HCT116 (cell line): ENCODE measurements at regions not wholly inside any gene's neighbourhood (a gene's known extent, or its start where the extent isn't known, plus 50 kb on each side); places are given as distances from the start of the nearest gene placed in this dataset.
A peak's percentile ranks its signal among the peaks of the same experiment; 100 is the strongest.

ENCODE experiments used
- ATAC-seq: fragments of 200-7000 bp; cut with Tn5 transposase; 2 replicates; pipeline ENCODE4 v1.9.1; 2020; ENCODE audit warnings: mild to moderate bottlenecking, moderate library complexity
- BruUV-seq: library from RNA; stranded (reverse); fragments of 400-500 nt; replicated peaks from 2 replicates; lab custom pipeline; 2021; lab: Mats Ljungman, UMichigan
- CTCF ChIA-PET: fragments of 300-600 bp; sonication (Branson Sonifier 250); formaldehyde crosslinking; loops from one replicate; lab custom pipeline; 2021; ENCODE audit warnings: antibody characterized with exemption; lab: Charles Lee
- POLR2A ChIA-PET: fragments of 300-600, 350-600 bp; sonication (Branson Sonifier 250); formaldehyde crosslinking; loops from one replicate; lab custom pipeline; 2021; ENCODE audit warnings: antibody characterized with exemption; lab: Charles Lee
- RAD21 ChIA-PET, 2 experiments: fragments of 300-600 bp; sonication (Branson Sonifier 250); formaldehyde crosslinking; loops; one replicate each; lab custom pipeline; 2023; ENCODE audit warnings: low total read pairs in 2 of 2; ENCODE audit not compliant: uncharacterized antibody in 2 of 2, unreplicated experiment in 2 of 2, low non-redundant PET in 1 of 2; lab: Charles Lee
- DNase-seq: peaks from one replicate; pipeline ENCODE4 v3.0.0-alpha.2; 2010; ENCODE audit warnings: low read depth, low spot score
- H2AFZ ChIP-seq: fragments of 200-600 bp; shearing (Covaris generic), sonication (generic); 2 replicates; pipeline ENCODE4 v1.6.1; 2017; ENCODE audit warnings: low read depth, mixed run types, mixed read lengths, antibody characterized with exemption, low read length; ENCODE audit not compliant: poor library complexity, severe bottlenecking
- H3K27ac ChIP-seq: 2 replicates; pipeline ENCODE4 v1.5.1; 2012; ENCODE audit warnings: low read depth, low read length
- H3K27me3 ChIP-seq: fragments of 200-600 bp; sonication (generic); 2 replicates; pipeline ENCODE4 v1.6.1; 2016; ENCODE audit warnings: mixed run types, low read length, mixed read lengths; ENCODE audit not compliant: insufficient read depth
- H3K36me3 ChIP-seq, 2 experiments: fragments of 200-500 bp in 1 of 2; fragments of 200-600 bp in 1 of 2; sonication (Bioruptor generic) in 1 of 2; sonication (generic) in 1 of 2; 2 replicates each; pipeline versions ENCODE4 v1.5.1 to v1.6.1; 2014 to 2016; ENCODE audit warnings: low read length in 2 of 2, inconsistent platforms in 1 of 2, mixed read lengths in 1 of 2, mixed run types in 1 of 2; ENCODE audit not compliant: insufficient read depth in 2 of 2, control insufficient read depth in 1 of 2
- H3K4me1 ChIP-seq, 2 experiments: fragments of 200-600 bp in 1 of 2; sonication (generic) in 1 of 2; 2 replicates each; pipeline versions ENCODE4 v1.5.1 to v1.6.1; 2012 to 2017; ENCODE audit warnings: low read length in 2 of 2, inconsistent platforms in 1 of 2, mild to moderate bottlenecking in 1 of 2, mixed read lengths in 1 of 2, mixed run types in 1 of 2, moderate library complexity in 1 of 2; ENCODE audit not compliant: insufficient read depth in 2 of 2, control insufficient read depth in 1 of 2
- H3K4me2 ChIP-seq: fragments of 200-600 bp; sonication (generic); 2 replicates; pipeline ENCODE4 v1.6.1; 2017; ENCODE audit warnings: mixed run types, low read length, mixed read lengths
- H3K4me3 ChIP-seq, 2 experiments: fragments of 200-600 bp in 1 of 2; sonication (generic) in 1 of 2; replicated peaks in 1 of 2; 2 replicates each; pipeline ENCODE4 v1.5.1; 2011 to 2016; ENCODE audit warnings: low read length in 2 of 2, control low read depth in 1 of 2, low read depth in 1 of 2, mild to moderate bottlenecking in 1 of 2, mixed read lengths in 1 of 2, mixed run types in 1 of 2
- H3K79me2 ChIP-seq: fragments of 200-600 bp; sonication (generic); 2 replicates; pipeline ENCODE4 v1.6.1; 2017; ENCODE audit warnings: mild to moderate bottlenecking, mixed run types, low read length, moderate library complexity, mixed read lengths; ENCODE audit not compliant: insufficient read depth
- H3K9ac ChIP-seq: fragments of 200-600 bp; sonication (generic); 2 replicates; pipeline ENCODE4 v1.6.1; 2016; ENCODE audit warnings: low read length, mixed read lengths
- H3K9me2 ChIP-seq: fragments of 200-600 bp; sonication (generic), shearing (Covaris generic); 2 replicates; pipeline ENCODE4 v1.6.1; 2017; ENCODE audit warnings: mixed run types, mild to moderate bottlenecking, moderate library complexity; ENCODE audit not compliant: insufficient read depth
- H3K9me3 ChIP-seq, 2 experiments: fragments of 200-500 bp in 1 of 2; fragments of 200-600 bp in 1 of 2; sonication (Bioruptor generic) in 1 of 2; sonication (generic) in 1 of 2; 2 replicates each; pipeline ENCODE4 v1.6.1; 2014 to 2017; ENCODE audit warnings: low read length in 2 of 2, mixed read lengths in 2 of 2, inconsistent platforms in 1 of 2, low read depth in 1 of 2, mild to moderate bottlenecking in 1 of 2, mixed run types in 1 of 2, moderate library complexity in 1 of 2; ENCODE audit not compliant: control insufficient read depth in 1 of 2, insufficient read depth in 1 of 2
- H4K20me1 ChIP-seq: fragments of 200-600 bp; sonication (generic), shearing (Covaris generic); 2 replicates; pipeline ENCODE4 v1.6.1; 2017; ENCODE audit warnings: mixed run types, mild to moderate bottlenecking, moderate library complexity; ENCODE audit not compliant: insufficient read depth
- EGR1 ChIP-seq: IDR thresholded peaks from 2 replicates; pipeline ENCODE4 v1.6.1; 2012; ENCODE audit warnings: low read depth
- SP1 ChIP-seq: IDR thresholded peaks from 2 replicates; pipeline ENCODE4 v1.6.1; 2012; ENCODE audit warnings: low read depth
- SRF ChIP-seq: IDR thresholded peaks from 2 replicates; pipeline ENCODE4 v1.6.1; 2012; ENCODE audit warnings: low read depth
- TCF7L2 ChIP-seq: IDR thresholded peaks from 2 replicates; pipeline ENCODE4 v1.7.0; 2011; ENCODE audit warnings: borderline replicate concordance, inconsistent platforms; ENCODE audit not compliant: insufficient read depth, insufficient read length; ENCODE audit errors: extremely low read depth
- YY1 ChIP-seq: IDR thresholded peaks from 2 replicates; pipeline ENCODE4 v1.6.1; 2011; ENCODE audit warnings: low read length, low read depth, moderate library complexity, mild to moderate bottlenecking; ENCODE audit not compliant: insufficient replicate concordance; ENCODE audit errors: extremely low read depth
- intact Hi-C: fragments of 100-400 bp; cut with micrococcal nuclease; formaldehyde crosslinking; loops from 2 replicates; pipeline ENCODE4 v1.10.0; 2022
- TF ChIP-seq, protein P1 (sequence below): IDR thresholded peaks from 2 replicates; pipeline ENCODE4 v1.6.1; 2012
- TF ChIP-seq, protein P2 (sequence below): IDR thresholded peaks from 2 replicates; pipeline ENCODE4 v1.6.1; 2012

DNA sequence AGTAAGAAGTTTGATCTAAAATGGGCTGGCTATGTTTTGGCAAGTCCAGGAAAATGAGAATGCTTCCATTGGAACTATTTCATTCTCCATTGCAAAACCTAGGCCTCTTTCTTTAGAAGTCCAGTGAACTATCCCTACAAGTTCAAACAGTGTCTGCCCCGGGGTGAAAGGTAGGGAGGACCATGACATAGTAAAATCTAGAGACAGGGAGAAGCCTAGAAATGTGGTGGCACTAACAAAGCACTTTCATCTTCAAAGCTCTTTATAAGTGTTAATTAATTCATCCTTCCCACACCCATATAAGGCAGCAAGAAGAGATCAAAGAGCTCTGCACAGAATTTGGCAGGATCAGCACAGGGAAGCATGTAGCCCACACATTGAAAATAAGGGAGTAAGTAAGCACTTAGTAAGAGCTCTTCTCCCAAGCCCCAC, 214.5 kb downstream of the IRS1 start:
- H2AFZ ChIP-seq: no peak overlapping the region
- H3K79me2 ChIP-seq: 0 out of 2 replicates have a peak, but pooled peaks cover 4% of the 10 kb centered on the region
- peaks cover 50 to 61% of the 10 kb centered on the region in 2 experiments for H3K4me1 ChIP-seq
- CTCF ChIA-PET: no interaction called here
- no TSS peak for BruUV-seq
- TF ChIP-seq SRF: peak; percentile 83
- TF ChIP-seq TCF7L2: peak; percentile 95
- no peak for TF ChIP-seq YY1
- no peak for TF ChIP-seq EGR1
- H3K27ac ChIP-seq: peak overlapping the region; percentile 92
- H4K20me1 ChIP-seq: no peaks in the 10 kb centered on the region
- no peaks in the 10 kb centered on the region; a peak in 1 of 4 replicates for H3K9me3 ChIP-seq
- RAD21 ChIA-PET: no interaction called here
- no peaks in the 10 kb centered on the region for H3K9me2 ChIP-seq
- intact Hi-C loops: no loop called here
- H3K4me2 ChIP-seq: 0 out of 2 replicates have a peak overlapping the region, but pooled peaks have one; percentile 57
- no peak overlapping the region for H3K4me3 ChIP-seq
- peaks cover 0 to 9% of the 10 kb centered on the region in 2 experiments; a peak in 1 of 4 replicates for H3K36me3 ChIP-seq
- ATAC-seq: no peak
- H3K9ac ChIP-seq: peak overlapping the region; percentile 49
- DNase-seq: no peak
- POLR2A ChIA-PET: no interaction called here
- no peaks in the 10 kb centered on the region for H3K27me3 ChIP-seq

DNA sequence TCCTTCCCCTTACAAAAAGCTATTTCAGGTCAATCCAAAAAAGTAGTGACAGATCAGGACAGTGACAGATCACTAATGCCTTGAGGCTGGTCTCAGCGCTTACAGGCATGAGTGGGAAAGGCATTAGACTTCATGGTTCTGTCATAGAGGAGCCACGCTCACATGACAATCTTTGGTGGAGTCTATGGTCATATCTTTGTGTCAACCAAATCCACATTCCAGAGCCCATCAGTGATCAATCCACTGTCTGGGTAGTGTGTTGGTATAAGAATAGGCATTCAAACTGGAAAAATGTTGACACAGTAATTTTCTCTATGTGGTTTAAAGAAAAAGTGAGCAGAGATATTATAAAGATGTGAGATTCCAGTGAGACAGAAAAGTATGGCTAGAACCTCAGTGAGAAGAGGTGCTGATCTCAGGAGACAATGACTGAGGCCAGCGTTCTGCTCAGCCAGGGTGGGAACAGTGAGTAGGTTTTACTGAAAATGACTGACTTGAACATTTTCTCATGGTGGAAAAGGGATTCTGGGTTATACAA, 215.0 kb downstream of the IRS1 start:
- no TSS peak for BruUV-seq
- POLR2A ChIA-PET: interaction anchor here (0.9 kb wide), 1 partner anchor 20 kb away, joined by 3 read pairs; no protein-coding TSS in a partner anchor
- Histone ChIP-seq H3K4me3 (no peak overlapping the region), H2AFZ (no peak overlapping the region), H3K36me3 (peaks cover 0 to 9% of the 10 kb centered on the region in 2 experiments; a peak in 1 of 4 replicates), H3K9ac (peak overlapping the region; percentile 49), H4K20me1 (no peaks in the 10 kb centered on the region), H3K27me3 (no peaks in the 10 kb centered on the region), H3K4me2 (peak overlapping the region; percentile 57), H3K9me2 (no peaks in the 10 kb centered on the region), H3K27ac (peak overlapping the region; percentile 92), H3K4me1 (peaks cover 54 to 66% of the 10 kb centered on the region in 2 experiments), H3K9me3 (no peaks in the 10 kb centered on the region; a peak in 1 of 4 replicates)
- DNase-seq (no peak), ATAC-seq (no peak)
- intact Hi-C loops: no loop called here
- RAD21 ChIA-PET: interaction anchor here in 1 of 2 experiments (0.8 kb wide), 1 partner anchor 368 kb away, joined by 3 read pairs; no protein-coding TSS in a partner anchor
- CTCF ChIA-PET: no interaction called here
- TF ChIP-seq, protein P1, sequence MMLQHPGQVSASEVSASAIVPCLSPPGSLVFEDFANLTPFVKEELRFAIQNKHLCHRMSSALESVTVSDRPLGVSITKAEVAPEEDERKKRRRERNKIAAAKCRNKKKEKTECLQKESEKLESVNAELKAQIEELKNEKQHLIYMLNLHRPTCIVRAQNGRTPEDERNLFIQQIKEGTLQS: no peak
- TF ChIP-seq, protein P2, sequence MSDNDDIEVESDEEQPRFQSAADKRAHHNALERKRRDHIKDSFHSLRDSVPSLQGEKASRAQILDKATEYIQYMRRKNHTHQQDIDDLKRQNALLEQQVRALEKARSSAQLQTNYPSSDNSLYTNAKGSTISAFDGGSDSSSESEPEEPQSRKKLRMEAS: 0 out of 2 replicates have a peak, but pooled peaks have one; percentile 22
- TF ChIP-seq SP1: no peak
- TF ChIP-seq, all 23 proteins: peak for 1
- 0 out of 2 replicates have a peak, but pooled peaks cover 4% of the 10 kb centered on the region for H3K79me2 ChIP-seq
